CD8-positive, alpha-beta memory T cell (primary cell): ENCODE measurements at regions not wholly inside any gene's neighbourhood (a gene's known extent, or its start where the extent isn't known, plus 50 kb on each side); places are given as distances from the start of the nearest gene placed in this dataset.
"Not testable (repeated sequence)": the region's sequence is repeated elsewhere in the genome, so short reads cannot be mapped to it uniquely, and the experiment has no call there.

Experiments used
- CTCF ChIA-PET: fragments of 350-600 bp; sonication (Branson Sonifier 250); formaldehyde crosslinking; loops from one replicate; lab custom pipeline; 2021; ENCODE audit warnings: antibody characterized with exemption; lab: Charles Lee
- POLR2A ChIA-PET: fragments of 350-600 bp; sonication (Branson Sonifier 250); formaldehyde crosslinking; loops from one replicate; lab custom pipeline; 2021; ENCODE audit warnings: antibody characterized with exemption; lab: Charles Lee
- DNase-seq, 5 donors: peaks; one replicate each; pipeline versions ENCODE4 v3.0.0 to v3.0.0-alpha.2; 2020 to 2022; ENCODE audit warnings: mixed read lengths in 1 of 5
- H3K27ac ChIP-seq: one replicate; pipeline ENCODE4 v1.7.0; 2013; ENCODE audit warnings: low read depth, mild to moderate bottlenecking, low read length, moderate library complexity
- H3K27me3 ChIP-seq: 2 replicates; pipeline ENCODE4 v1.7.0; 2013; ENCODE audit warnings: low read length, mild to moderate bottlenecking; ENCODE audit not compliant: insufficient read depth, poor library complexity, severe bottlenecking
- H3K36me3 ChIP-seq: 2 replicates; pipeline ENCODE4 v1.7.0; 2013; ENCODE audit warnings: mild to moderate bottlenecking, low read length, moderate library complexity; ENCODE audit not compliant: insufficient read depth
- H3K4me1 ChIP-seq: 2 replicates; pipeline ENCODE4 v1.7.0; 2013; ENCODE audit warnings: mild to moderate bottlenecking, low read length, moderate library complexity; ENCODE audit not compliant: insufficient read depth
- H3K4me3 ChIP-seq: 2 replicates; pipeline ENCODE4 v1.7.0; 2013; ENCODE audit warnings: mild to moderate bottlenecking, low read length
- H3K9me3 ChIP-seq: 2 replicates; pipeline ENCODE4 v1.7.0; 2013; ENCODE audit warnings: mild to moderate bottlenecking, low read length
- H3K27ac Mint-ChIP-seq, 8 donors: one replicate each; pipeline ENCODE4 v1.8.0; 2020 to 2021; ENCODE audit warnings: mixed read lengths in 8 of 8, mild to moderate bottlenecking in 6 of 8, inconsistent platforms in 3 of 8, moderate library complexity in 3 of 8
- H3K27me3 Mint-ChIP-seq, 2 donors: one replicate each; pipeline ENCODE4 v1.8.0; 2020 to 2021; ENCODE audit warnings: mixed read lengths in 2 of 2, mild to moderate bottlenecking in 1 of 2, moderate library complexity in 1 of 2
- H3K36me3 Mint-ChIP-seq, 3 donors: one replicate each; pipeline ENCODE4 v1.8.0; 2020 to 2021; ENCODE audit warnings: mixed read lengths in 3 of 3, inconsistent platforms in 1 of 3, mild to moderate bottlenecking in 1 of 3
- H3K4me1 Mint-ChIP-seq, 3 donors: one replicate each; pipeline ENCODE4 v1.8.0; 2020 to 2021; ENCODE audit warnings: mixed read lengths in 3 of 3, inconsistent platforms in 1 of 3, mild to moderate bottlenecking in 1 of 3
- H3K4me3 Mint-ChIP-seq, 7 donors: one replicate each; pipeline ENCODE4 v1.8.0; 2020 to 2021; ENCODE audit warnings: mixed read lengths in 7 of 7, mild to moderate bottlenecking in 6 of 7, moderate library complexity in 4 of 7, inconsistent platforms in 2 of 7
- H3K9me3 Mint-ChIP-seq, 5 donors: one replicate each; pipeline ENCODE4 v1.8.0; 2020 to 2022; ENCODE audit warnings: mixed read lengths in 5 of 5, mild to moderate bottlenecking in 3 of 5, moderate library complexity in 2 of 5, inconsistent platforms in 1 of 5

DNA sequence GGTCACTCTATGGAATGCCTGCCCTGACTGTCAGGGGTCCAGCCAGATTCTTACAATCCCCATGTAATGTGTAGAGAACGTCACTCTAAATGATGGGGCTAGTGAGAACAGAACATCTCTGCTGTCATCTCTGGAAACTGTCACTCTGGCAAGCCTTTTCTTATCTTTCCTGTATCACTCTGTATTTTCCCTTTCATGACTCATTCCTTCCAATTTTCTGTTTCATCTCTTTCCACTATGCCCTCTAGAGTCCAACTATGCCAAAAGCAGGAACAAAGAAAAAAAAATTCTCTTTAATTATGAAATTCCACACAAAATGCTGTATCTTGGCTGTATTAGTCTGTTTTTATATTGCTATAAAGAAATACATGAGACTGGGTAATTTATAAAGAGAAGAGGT lies 608.8 kb downstream of the ADCYAP1 start:
- H3K4me1 ChIP-seq: no peaks in the 10 kb centered on the region
- H3K27me3 ChIP-seq: no peaks in the 10 kb centered on the region
- POLR2A ChIA-PET: no interaction called here
- no peak overlapping the region for H3K4me3 Mint-ChIP-seq
- no peaks in the 10 kb centered on the region for H3K27me3 Mint-ChIP-seq
- H3K27ac Mint-ChIP-seq: no peak overlapping the region
- no peaks in the 10 kb centered on the region for H3K9me3 ChIP-seq
- no peaks in the 10 kb centered on the region for H3K4me1 Mint-ChIP-seq
- DNase-seq: no peak
- H3K36me3 ChIP-seq: no peaks in the 10 kb centered on the region
- no peak overlapping the region for H3K27ac ChIP-seq
- no peak overlapping the region for H3K4me3 ChIP-seq
- CTCF ChIA-PET: no interaction called here
- H3K9me3 Mint-ChIP-seq: peaks cover 0 to 6% (median 0%) of the 10 kb centered on the region in 5 donors
- no peaks in the 10 kb centered on the region for H3K36me3 Mint-ChIP-seq

DNA sequence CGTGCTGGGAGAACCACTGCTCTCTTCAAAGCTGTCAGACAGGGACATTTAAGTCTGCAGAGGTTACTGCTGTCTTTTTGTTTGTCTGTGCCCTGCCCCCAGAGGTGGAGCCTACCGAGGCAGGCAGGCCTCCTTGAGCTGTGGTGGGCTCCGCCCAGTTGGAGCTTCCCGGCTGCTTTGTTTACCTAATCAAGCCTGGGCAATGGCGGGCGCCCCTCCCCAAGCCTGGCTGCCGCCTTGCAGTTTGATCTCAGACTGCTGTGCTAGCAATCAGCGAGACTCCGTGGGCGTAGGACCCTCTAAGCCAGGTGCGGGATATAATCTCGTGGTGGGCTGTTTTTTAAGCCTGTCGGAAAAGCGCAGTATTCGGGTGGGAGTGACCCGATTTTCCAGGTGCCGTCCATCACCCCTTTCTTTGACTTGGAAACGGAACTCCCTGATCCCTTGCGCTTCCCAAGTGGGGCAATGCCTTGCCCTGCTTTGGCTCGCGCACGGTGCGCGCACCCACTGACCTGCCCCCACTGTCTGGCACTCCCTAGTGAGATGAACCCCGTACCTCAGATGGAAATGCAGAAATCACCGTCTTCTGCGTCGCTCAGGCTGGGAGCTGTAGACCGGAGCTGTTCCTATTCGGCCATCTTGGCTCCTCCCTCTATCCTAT lies 617.0 kb downstream of the ADCYAP1 start:
- H3K27ac Mint-ChIP-seq, CTCF ChIA-PET, H3K27me3 Mint-ChIP-seq, H3K4me3 ChIP-seq, H3K27ac ChIP-seq, POLR2A ChIA-PET, H3K36me3 ChIP-seq, DNase-seq, H3K27me3 ChIP-seq, H3K4me1 Mint-ChIP-seq, H3K9me3 Mint-ChIP-seq, H3K4me1 ChIP-seq, H3K4me3 Mint-ChIP-seq, H3K36me3 Mint-ChIP-seq, H3K9me3 ChIP-seq: not testable (repeated sequence)

DNA sequence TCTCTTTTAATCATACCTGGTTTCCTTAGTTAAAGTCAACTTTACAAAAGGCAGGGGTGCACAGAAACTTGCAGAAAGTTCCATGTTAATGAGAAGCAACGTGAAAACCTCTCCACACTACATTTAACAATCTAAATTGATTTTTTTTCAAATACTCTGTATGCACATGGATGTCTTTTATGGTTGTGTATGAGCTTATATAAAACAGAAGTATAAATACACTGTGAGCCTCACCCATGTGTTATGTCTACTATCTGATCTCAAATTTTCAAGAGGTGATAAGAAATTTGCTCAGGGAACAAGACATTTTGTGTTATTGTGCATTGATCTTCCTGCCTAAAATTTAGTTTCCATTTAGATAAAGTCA lies 617.6 kb downstream of the ADCYAP1 start:
- no peaks in the 10 kb centered on the region for H3K27me3 Mint-ChIP-seq
- POLR2A ChIA-PET: no interaction called here
- H3K4me3 Mint-ChIP-seq: no peak overlapping the region
- no peaks in the 10 kb centered on the region for H3K36me3 Mint-ChIP-seq
- H3K36me3 ChIP-seq: no peaks in the 10 kb centered on the region
- peaks cover 0 to 2% (median 0%) of the 10 kb centered on the region in 5 donors for H3K9me3 Mint-ChIP-seq
- DNase-seq: no peak
- H3K27ac ChIP-seq: no peak overlapping the region
- no peak overlapping the region for H3K27ac Mint-ChIP-seq
- no peaks in the 10 kb centered on the region for H3K4me1 ChIP-seq
- no peak overlapping the region for H3K4me3 ChIP-seq
- H3K27me3 ChIP-seq: no peaks in the 10 kb centered on the region
- CTCF ChIA-PET: no interaction called here
- no peaks in the 10 kb centered on the region for H3K4me1 Mint-ChIP-seq
- no peaks in the 10 kb centered on the region for H3K9me3 ChIP-seq

DNA sequence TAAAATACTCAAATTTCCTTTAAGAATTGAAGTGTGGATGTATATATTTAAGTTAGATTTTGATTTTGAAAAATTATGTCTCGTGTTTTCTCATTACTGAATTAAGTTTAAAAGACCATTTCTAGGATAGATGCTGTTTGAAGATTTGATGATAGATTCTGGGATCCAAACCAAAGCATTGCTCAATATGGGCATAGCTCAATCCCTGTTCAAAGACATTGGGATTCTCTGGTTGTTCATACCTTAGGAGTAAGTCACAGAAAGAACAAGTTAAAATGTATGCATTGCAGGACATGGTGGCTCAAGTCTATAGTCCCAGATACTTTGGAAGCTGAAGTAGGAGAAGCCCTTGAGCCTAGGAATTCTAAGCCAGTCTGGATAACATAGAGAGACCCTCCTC lies 622.3 kb downstream of the ADCYAP1 start:
- Mint-ChIP-seq H3K4me1 (no peaks in the 10 kb centered on the region), H3K27me3 (peaks cover 0 to 1% of the 10 kb centered on the region in 2 donors), H3K27ac (no peak overlapping the region), H3K36me3 (no peaks in the 10 kb centered on the region), H3K9me3 (peaks cover 2 to 23% (median 9%) of the 10 kb centered on the region in 5 donors), H3K4me3 (no peak overlapping the region)
- Histone ChIP-seq H3K27ac (no peak overlapping the region), H3K36me3 (no peaks in the 10 kb centered on the region), H3K4me3 (no peak overlapping the region), H3K4me1 (no peaks in the 10 kb centered on the region), H3K9me3 (no peaks in the 10 kb centered on the region), H3K27me3 (no peaks in the 10 kb centered on the region)
- DNase-seq: no peak
- ChIA-PET CTCF (no interaction called here), POLR2A (no interaction called here)

DNA sequence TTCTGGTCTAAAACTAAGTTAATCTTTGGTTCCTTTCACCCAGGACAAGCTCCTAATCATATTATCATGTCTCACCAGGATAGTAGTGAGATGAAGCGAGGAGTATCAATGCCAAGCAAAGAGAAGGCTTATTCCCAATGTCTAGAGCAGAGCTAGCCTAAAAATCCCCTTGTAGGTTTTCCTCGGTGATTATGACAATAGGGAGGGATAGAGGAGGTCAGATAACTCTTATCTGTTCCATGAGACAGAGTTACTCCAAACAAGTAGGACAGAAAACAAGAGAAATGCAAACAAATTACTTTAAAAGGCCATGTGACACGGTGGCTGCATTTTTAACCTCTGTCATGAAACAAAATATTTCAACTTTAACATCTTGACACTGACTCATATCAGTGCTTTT lies 623.1 kb downstream of the ADCYAP1 start:
- CTCF ChIA-PET: no interaction called here
- Mint-ChIP-seq H3K4me1 (no peaks in the 10 kb centered on the region), H3K9me3 (peaks cover 2 to 23% (median 9%) of the 10 kb centered on the region in 5 donors), H3K27ac (no peak overlapping the region), H3K27me3 (peaks cover 0 to 1% of the 10 kb centered on the region in 2 donors), H3K4me3 (no peak overlapping the region), H3K36me3 (no peaks in the 10 kb centered on the region)
- Histone ChIP-seq H3K4me1 (no peaks in the 10 kb centered on the region), H3K27me3 (no peaks in the 10 kb centered on the region), H3K4me3 (no peak overlapping the region), H3K27ac (no peak overlapping the region), H3K9me3 (no peaks in the 10 kb centered on the region), H3K36me3 (no peaks in the 10 kb centered on the region)
- POLR2A ChIA-PET: no interaction called here
- no peak for DNase-seq

DNA sequence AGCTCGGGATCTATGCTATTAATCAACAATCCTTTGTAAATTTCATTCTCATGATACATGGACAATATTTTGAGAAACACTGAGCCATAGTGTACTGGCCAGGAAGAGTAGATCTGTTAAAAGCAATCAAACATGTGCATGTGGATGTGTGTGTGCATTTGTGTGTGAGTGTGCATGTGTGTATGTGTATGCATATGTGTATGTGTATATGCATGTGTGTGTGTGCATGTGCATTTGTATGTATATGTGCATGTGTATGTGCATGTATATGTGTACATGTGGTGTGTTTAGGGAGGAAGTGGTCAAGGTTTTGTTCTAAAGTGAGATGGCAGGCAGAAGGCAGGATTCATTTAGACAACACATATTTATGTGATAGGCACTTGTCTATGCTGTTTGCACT lies 623.8 kb downstream of the ADCYAP1 start:
- Histone ChIP-seq H3K9me3 (no peaks in the 10 kb centered on the region), H3K36me3 (no peaks in the 10 kb centered on the region), H3K4me3 (no peak overlapping the region), H3K27me3 (no peaks in the 10 kb centered on the region), H3K27ac (no peak overlapping the region), H3K4me1 (no peaks in the 10 kb centered on the region)
- Mint-ChIP-seq H3K36me3 (no peaks in the 10 kb centered on the region), H3K4me1 (no peaks in the 10 kb centered on the region), H3K27ac (no peak overlapping the region), H3K27me3 (peaks cover 0 to 1% of the 10 kb centered on the region in 2 donors), H3K9me3 (peaks cover 2 to 23% (median 9%) of the 10 kb centered on the region in 5 donors), H3K4me3 (no peak overlapping the region)
- DNase-seq: no peak
- ChIA-PET POLR2A (no interaction called here), CTCF (no interaction called here)

DNA sequence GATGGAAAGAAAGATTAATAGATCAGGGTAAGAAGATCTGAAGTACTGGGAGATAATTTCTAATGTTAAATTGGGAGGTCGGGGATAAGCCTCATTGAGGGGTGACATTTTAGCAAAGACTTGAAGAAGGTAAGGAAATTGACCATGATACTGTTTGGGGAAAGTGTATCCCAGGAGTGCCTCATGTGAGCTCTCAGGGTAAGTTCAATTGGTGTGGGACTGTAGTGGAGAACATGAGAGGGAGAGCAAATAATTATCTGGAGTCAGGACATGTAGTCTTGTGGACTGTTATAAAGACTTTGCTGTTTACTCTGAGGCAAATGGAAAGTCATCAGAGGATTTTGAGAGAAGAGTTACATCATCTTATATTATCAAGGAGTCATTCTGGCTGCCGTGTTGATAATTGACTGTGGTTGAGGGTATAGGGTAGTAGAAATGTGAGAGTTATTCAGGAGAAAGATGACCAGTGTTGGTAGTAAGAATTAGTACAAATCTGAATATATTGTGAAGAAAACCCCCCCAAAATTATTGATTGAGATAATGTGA lies 624.4 kb downstream of the ADCYAP1 start:
- Histone ChIP-seq H3K27me3 (no peaks in the 10 kb centered on the region), H3K36me3 (no peaks in the 10 kb centered on the region), H3K4me1 (no peaks in the 10 kb centered on the region), H3K4me3 (no peak overlapping the region), H3K27ac (no peak overlapping the region), H3K9me3 (no peaks in the 10 kb centered on the region)
- no peaks in the 10 kb centered on the region for H3K36me3 Mint-ChIP-seq
- H3K27ac Mint-ChIP-seq: no peak overlapping the region
- peaks cover 0 to 1% of the 10 kb centered on the region in 2 donors for H3K27me3 Mint-ChIP-seq
- H3K4me3 Mint-ChIP-seq: no peak overlapping the region
- POLR2A ChIA-PET: no interaction called here
- H3K4me1 Mint-ChIP-seq: no peaks in the 10 kb centered on the region
- DNase-seq: no peak
- H3K9me3 Mint-ChIP-seq: peaks cover 2 to 23% (median 9%) of the 10 kb centered on the region in 5 donors
- CTCF ChIA-PET: no interaction called here

DNA sequence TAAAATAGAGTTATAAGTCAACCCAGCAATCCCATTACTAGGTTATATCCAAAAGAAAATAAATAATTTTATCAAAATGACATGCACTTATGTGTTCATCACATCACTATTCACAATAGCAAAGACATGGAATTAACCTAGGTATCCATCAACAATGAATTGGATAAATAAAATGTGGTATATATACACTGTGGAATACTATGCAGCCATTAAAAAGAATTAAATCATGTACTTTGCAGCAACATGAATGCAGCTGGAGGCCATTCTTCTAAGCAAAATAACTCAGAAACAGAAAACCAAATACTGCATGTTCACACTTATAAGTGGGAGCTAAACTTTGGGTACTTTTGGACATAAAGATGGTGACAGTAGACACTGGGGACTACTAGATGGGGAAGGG lies 626.0 kb downstream of the ADCYAP1 start:
- CTCF ChIA-PET: no interaction called here
- Mint-ChIP-seq H3K27ac (no peak overlapping the region), H3K4me3 (no peak overlapping the region), H3K4me1 (no peaks in the 10 kb centered on the region), H3K36me3 (no peaks in the 10 kb centered on the region), H3K27me3 (peaks cover 0 to 1% of the 10 kb centered on the region in 2 donors), H3K9me3 (peaks cover 2 to 23% (median 9%) of the 10 kb centered on the region in 5 donors)
- H3K4me1 ChIP-seq: no peaks in the 10 kb centered on the region
- H3K27me3 ChIP-seq: no peaks in the 10 kb centered on the region
- H3K36me3 ChIP-seq: no peaks in the 10 kb centered on the region
- no peak for DNase-seq
- H3K4me3 ChIP-seq: no peak overlapping the region
- H3K27ac ChIP-seq: no peak overlapping the region
- POLR2A ChIA-PET: no interaction called here
- no peaks in the 10 kb centered on the region for H3K9me3 ChIP-seq
